ENCODE measurements at regions not wholly inside any gene's neighbourhood (a gene's known extent, or its start where the extent isn't known, plus 50 kb on each side); places are given as distances from the start of the nearest gene placed in this dataset.

DNA sequence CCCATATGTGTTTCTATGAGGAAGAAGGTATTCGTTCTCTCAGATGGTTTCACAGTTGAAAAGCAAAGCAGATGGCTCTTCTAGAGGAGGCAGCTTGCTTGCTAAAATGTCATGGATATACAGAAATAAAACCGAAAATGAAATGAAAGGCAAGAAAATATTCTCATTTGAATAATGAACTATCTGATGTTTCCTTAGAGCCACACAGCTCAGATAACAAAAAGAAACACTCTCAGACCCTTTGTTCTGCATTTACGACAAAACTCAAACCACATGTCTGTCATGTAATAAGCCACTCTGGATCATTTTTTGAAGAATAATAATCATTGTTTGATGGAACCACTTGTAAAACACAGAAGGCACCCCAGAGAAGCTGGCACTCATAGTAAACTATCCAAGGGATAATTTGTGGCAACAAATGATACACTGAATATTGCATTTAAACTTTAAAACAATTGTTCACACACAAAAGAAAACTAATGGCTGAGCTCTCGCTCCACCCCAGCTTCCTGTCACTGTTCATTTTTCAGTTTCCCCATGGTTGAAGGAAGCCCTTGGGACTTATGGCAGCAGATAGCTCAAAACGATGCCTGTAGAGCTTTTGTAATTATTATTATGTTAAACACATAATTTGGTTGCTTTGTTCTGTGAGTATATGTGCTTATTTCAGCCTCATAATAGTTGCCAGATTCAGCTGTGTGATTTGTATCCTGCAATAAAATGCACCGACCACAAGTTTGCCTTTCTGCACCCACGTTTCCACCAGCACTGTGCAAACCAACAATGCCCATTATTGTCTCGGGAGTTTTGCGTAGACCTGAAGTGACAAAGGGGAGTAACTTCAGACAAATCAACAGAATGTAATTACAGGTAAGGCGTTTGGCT is 256.0 kb downstream of the TMEM167A start:
- 80% methylated on average over 10 of the region's 10 CpGs for WGBS
- no peak for DNase-seq (ENCODE audit: low spot score)
- TF ChIP-seq SP1 (IDR thresholded peaks at IDR 0.05) (no peak), RXRA (IDR thresholded peaks at IDR 0.05) (no peak), ZBTB33 (IDR thresholded peaks at IDR 0.05) (no peak), NR2F2 (IDR thresholded peaks at IDR 0.05) (no peak), FOXA1 (IDR thresholded peaks at IDR 0.05) (no peak), TAF1 (conservative IDR thresholded peaks at IDR 0.05) (no peak), ATF3 (IDR thresholded peaks at IDR 0.05) (no peak), FOXA2 (IDR thresholded peaks at IDR 0.05) (no peak), YY1 (IDR thresholded peaks at IDR 0.05) (no peak), HNF4G (IDR thresholded peaks at IDR 0.05) (no peak), GABPA (IDR thresholded peaks at IDR 0.05 in 1 of 2, conservative IDR thresholded peaks at IDR 0.05 in 1 of 2) (no peak), CTCF (IDR thresholded peaks at IDR 0.05; ENCODE audit: low read depth, low read length, missing input control) (no peak)
- H3K4me1 ChIP-seq (ENCODE audit: control insufficient read depth in 4 of 4, insufficient read depth in 4 of 4, low read length in 3 of 4): no peaks in the 10 kb centered on the region
- H3K9me3 ChIP-seq (ENCODE audit: control insufficient read depth in 4 of 4, low read length in 3 of 4): no peaks in the 10 kb centered on the region
- no peak overlapping the region for H3K4me3 ChIP-seq (ENCODE audit: low read depth in 1 of 3, low read length in 3 of 3)
- no peaks in the 10 kb centered on the region for H3K36me3 ChIP-seq (ENCODE audit: control insufficient read depth in 4 of 4, insufficient read depth in 3 of 4, low read depth in 1 of 4, low read length in 3 of 4)
- no peak overlapping the region for H3K9ac ChIP-seq (ENCODE audit: low read depth in 1 of 2, low read length in 2 of 2)
- no peak overlapping the region for H3K27ac ChIP-seq (ENCODE audit: low read depth in 1 of 2, low read length in 2 of 2)
- H3K27me3 ChIP-seq (ENCODE audit: control insufficient read depth in 4 of 4, insufficient read depth in 4 of 4, low read length in 3 of 4): no peaks in the 10 kb centered on the region

- no peak for DNase-seq (ENCODE audit: low spot score)
- Histone ChIP-seq H3K27ac (ENCODE audit: low read depth in 1 of 2, low read length in 2 of 2) (no peak overlapping the region), H3K9ac (ENCODE audit: low read depth in 1 of 2, low read length in 2 of 2) (no peak overlapping the region), H3K4me1 (ENCODE audit: control insufficient read depth in 4 of 4, insufficient read depth in 4 of 4, low read length in 3 of 4) (no peaks in the 10 kb centered on the region), H3K9me3 (ENCODE audit: control insufficient read depth in 4 of 4, low read length in 3 of 4) (no peaks in the 10 kb centered on the region), H3K4me3 (ENCODE audit: low read depth in 1 of 3, low read length in 3 of 3) (no peak overlapping the region), H3K27me3 (ENCODE audit: control insufficient read depth in 4 of 4, insufficient read depth in 4 of 4, low read length in 3 of 4) (no peaks in the 10 kb centered on the region), H3K36me3 (ENCODE audit: control insufficient read depth in 4 of 4, insufficient read depth in 3 of 4, low read depth in 1 of 4, low read length in 3 of 4) (no peaks in the 10 kb centered on the region)
- WGBS: 85% methylated on average over 1 of the region's 1 CpG
- TF ChIP-seq JUND (IDR thresholded peaks at IDR 0.05): no peak
- no peak for TF ChIP-seq ATF3 (IDR thresholded peaks at IDR 0.05)
- no peak for TF ChIP-seq ZBTB33 (IDR thresholded peaks at IDR 0.05)
- no peak for TF ChIP-seq FOXA1 (IDR thresholded peaks at IDR 0.05)
- TF ChIP-seq EGR1 (IDR thresholded peaks at IDR 0.05; ENCODE audit: low read depth in 2 of 2): no peak
- TF ChIP-seq MAX (IDR thresholded peaks at IDR 0.05): no peak
- no peak for TF ChIP-seq HNF4A (conservative IDR thresholded peaks at IDR 0.05)
- TF ChIP-seq RXRA (IDR thresholded peaks at IDR 0.05): no peak
- TF ChIP-seq REST (IDR thresholded peaks at IDR 0.05): no peak
- no peak for TF ChIP-seq TAF1 (conservative IDR thresholded peaks at IDR 0.05)
- no peak for TF ChIP-seq NR2F2 (IDR thresholded peaks at IDR 0.05)
- TF ChIP-seq HNF4G (IDR thresholded peaks at IDR 0.05): no peak
- no peak for TF ChIP-seq YY1 (IDR thresholded peaks at IDR 0.05)
- TF ChIP-seq SP1 (IDR thresholded peaks at IDR 0.05): no peak
- no peak for TF ChIP-seq FOXA2 (IDR thresholded peaks at IDR 0.05)
- TF ChIP-seq CTCF (IDR thresholded peaks at IDR 0.05; ENCODE audit: low read depth, low read length, missing input control): no peak
- TF ChIP-seq GABPA (IDR thresholded peaks at IDR 0.05 in 1 of 2, conservative IDR thresholded peaks at IDR 0.05 in 1 of 2): no peak
Observed at GRCh38 chr5:82820188-82820587, 257.0 kb downstream of the TMEM167A start.
